Stimulated activated CD8-positive, alpha-beta memory T cell treated with anti-CD3 and anti-CD28 coated beads, Interleukin-7, amount 100 ng/mL, for 24 hours (primary cell): ENCODE measurements at regions not wholly inside any gene's neighbourhood (a gene's known extent, or its start where the extent isn't known, plus 50 kb on each side); places are given as distances from the start of the nearest gene placed in this dataset.

Source experiments
- DNase-seq: peaks from one replicate; pipeline ENCODE4 v3.0.0-alpha.2; 2020; ENCODE audit warnings: low read depth

- no peak for DNase-seq
Observed at GRCh38 chr21:38156200-38156599, 100.6 kb upstream of the KCNJ15 start.

GRCh38 chr21:38159355-38159754 is 97.4 kb upstream of the KCNJ15 start:
- no peak for DNase-seq

- no peak for DNase-seq
Observed at GRCh38 chr21:38165466-38166172, 91.2 kb upstream of the KCNJ15 start.

- DNase-seq: no peak
Observed at GRCh38 chr21:38166173-38166535, 90.6 kb upstream of the KCNJ15 start.

- no peak for DNase-seq
Observed at GRCh38 chr21:38167345-38167744, 89.4 kb upstream of the KCNJ15 start.

GRCh38 chr21:38170283-38170682 is 86.5 kb upstream of the KCNJ15 start:
- no peak for DNase-seq

DNA sequence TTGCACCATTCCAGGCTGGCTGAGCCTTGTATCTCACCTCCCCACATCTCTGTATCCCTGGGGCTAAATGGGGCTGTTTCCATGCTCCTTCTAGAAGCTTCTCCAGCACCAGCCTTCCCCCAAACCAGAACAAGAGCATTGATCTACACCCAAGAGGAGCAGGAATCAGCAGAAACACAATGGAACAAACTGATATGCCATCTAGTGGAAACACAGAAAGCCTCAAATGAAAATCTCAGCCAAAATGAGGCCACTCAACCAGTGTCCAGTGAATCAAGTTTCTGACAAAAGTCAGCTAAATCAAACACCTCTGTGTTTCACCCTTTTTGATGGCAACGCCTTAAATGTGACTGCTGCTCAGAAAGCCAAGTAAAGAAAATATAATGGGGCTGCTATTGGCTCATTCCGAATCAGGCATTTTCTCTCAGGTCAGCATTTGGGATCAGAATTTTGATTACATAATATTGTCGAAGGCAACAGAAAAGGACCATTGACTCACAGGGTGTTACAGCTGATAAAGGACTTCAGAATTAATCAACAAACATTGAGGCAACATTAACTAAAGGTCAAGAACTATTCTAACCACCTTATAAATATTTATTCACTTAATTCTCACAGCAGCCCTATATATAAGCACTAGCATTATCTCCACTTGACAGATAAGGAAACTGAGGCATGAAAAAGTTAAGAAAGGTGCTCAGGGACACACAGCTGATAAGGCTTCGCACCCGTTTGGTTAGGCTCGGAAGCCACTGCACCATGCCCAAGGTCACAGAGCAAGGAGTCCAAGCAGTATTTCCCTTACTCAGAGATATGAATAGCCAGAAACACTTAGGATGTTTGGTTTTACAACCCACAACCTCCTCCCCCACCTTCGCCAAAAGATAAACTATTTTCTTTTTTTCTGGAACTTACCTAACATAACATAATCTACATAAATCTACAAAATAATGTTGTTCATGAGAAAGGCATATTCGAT is 85.8 kb upstream of the KCNJ15 start:
- DNase-seq: no peak

DNA sequence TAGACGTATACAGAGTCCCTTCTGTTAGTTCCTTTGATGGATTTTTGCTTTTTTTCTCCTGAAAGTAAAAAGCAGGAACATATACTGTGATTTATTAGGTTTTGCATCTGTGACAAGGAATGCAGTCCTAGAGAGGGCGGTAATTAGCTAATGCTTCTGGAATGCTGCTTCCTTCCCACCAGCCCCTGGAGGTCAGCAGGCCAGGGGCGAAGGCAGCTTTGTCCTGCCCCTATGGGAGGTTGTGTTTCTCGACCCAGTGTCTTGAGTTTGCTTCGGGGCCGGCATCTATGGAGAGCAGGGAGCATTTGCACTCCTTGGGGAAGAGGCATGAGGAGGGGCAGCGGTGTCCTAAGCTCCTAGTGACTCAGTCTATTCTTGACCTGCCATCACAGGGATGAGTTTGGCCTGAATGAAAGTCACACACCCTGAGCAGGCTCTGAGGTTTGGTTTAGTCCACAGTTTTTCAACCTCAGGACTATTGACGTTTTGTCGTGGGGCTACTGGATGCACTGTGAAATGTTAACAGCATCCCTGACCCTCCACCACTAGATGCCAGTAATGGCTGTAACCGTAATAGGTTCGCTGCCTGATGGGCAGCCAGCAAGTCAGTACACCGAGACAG is 85.0 kb upstream of the KCNJ15 start:
- no peak for DNase-seq

GRCh38 chr21:38173276-38174035 is 83.3 kb upstream of the KCNJ15 start:
- DNase-seq: no peak

GRCh38 chr21:38175306-38175705 is 81.5 kb upstream of the KCNJ15 start:
- no peak for DNase-seq

DNA sequence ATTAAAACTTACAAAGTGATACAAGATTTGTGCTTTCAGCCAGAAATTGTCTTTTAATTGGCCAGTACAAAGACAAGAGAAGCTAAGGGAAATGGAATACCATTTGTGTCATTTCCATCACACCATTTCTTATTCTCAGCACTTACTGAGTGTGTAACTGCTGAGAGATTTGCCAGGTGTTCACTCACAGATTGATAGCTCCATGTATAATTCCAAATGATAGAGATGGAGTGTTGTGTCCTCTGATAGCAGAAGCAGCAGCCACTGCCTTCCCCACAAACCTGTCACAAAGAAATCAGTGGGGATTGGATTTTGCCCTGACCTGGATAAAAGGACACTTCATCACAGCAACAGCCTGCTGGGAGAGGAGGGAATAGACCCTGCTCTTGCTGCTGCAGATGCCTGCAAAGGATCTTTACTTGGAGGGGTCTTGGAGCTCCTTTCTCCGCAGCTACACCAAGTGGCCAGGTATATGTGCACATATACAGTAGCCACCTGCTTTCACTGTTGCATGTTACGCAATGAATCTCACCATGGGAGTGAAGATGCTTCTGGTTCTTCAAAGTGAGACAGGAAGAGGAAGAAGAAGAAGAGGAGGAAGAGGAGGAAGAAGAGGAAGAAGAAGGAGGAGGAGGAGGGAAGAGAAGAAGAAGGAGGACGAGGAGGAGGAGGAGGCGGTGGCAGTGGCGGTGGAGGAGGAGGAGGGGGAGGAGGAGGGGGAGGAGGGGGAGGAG is 78.7 kb upstream of the KCNJ15 start:
- no peak for DNase-seq

DNA sequence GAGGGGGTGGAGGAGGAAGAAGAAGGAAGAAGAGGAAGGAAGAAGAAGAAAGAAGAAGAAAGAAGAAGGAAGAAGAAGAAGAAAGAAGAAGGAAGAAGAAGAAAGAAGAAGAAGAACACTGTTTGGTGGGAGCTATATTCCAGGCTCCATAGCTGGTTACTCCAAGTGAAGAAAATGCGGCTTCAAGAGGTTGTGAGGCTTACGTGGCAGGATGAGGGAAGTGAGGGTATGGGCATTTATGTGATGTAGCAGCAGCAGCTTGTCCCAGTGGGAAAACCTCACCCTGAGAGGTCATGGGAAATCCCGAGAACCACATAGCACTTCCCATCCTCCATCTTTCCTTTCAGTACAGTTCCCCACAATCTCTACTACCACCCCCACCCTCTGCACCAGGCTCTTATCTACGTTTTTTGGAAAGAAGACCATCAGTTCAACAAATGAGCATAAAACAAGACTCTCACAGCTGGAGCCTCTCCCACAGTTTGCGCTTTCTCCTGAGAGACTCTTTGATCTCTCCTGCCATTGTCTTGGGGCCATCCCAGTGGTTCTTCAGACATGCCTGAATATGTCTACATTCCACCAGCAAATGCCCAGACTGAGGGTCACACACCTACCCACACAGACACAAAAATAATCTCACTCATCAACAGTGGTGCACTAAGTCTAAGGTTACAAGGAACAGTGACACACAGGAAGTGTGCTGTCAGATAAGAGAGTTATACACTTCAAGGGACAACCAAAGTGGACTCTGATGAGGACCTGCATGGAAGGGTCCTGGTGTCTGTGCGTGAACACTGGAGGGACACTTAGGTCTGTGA is 77.9 kb upstream of the KCNJ15 start:
- no peak for DNase-seq

DNA sequence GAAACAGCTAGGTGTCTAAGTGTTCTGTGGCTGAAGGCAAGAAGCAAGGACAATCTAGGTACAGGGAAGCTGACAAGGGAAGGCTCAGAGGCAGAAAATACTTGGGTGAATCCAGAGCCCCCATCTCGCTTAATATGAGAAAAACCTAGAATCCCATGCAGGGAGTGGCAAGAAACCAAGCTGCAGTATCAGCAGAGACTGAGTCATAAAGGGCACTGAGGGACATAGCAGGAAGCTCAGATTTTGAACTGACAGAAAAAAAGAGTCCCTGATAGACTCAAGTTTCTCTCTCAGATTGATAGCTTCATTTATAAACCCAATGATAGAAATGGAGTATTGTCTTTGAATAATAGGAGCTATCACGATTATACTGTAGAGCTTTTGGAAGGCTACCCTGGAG is 77.3 kb upstream of the KCNJ15 start:
- no peak for DNase-seq

DNA sequence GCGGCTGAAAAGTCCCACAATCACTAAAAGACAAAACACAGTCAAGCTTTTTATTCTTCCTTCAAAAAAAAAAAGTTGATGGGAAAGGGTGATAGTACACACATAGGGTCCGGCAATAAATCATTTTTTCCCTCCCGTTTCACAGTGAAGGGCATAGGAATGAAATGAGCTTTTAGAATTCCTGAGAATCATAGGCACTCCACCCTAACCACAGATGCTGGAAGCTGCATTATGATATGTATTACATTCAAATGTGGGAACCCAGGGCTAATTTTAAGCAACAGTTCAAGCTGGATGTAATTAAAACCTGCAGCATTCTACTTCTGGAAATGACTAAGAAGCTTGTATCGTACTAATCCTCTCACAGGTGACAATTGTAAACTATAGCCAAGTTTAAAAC is 75.7 kb upstream of the KCNJ15 start:
- no peak for DNase-seq

DNA sequence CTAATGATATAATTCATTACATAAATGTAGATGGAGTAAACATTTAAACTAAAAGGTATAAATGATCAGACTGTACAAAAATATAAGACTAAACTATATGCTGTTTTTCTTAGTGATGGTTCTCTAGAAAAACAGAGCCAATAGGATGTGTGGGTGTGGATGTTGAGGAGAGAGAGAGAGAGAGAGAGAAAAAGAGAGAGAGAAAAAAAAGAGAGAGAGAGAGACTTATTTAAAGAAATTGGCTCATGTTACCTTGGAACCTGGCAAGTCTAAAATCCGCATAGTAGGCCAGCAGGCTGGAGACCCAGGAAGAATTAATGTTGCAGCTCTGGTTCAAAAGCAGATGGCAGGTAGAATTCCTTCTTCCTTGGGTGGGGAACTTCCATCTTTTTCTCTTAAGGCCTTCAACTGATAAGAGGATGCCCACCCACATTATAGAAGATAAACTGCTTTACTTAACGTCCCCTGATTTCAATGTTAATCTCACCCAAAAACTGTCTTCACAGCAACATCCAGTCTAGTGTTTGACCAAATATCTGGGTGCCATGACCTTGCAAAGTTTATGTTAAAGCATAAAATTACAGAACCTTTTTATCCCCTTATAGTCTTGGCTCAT is 74.3 kb upstream of the KCNJ15 start:
- no peak for DNase-seq

GRCh38 chr21:38183961-38184360 is 72.8 kb upstream of the KCNJ15 start:
- DNase-seq: no peak

GRCh38 chr21:38186661-38187270 is 70.0 kb upstream of the KCNJ15 start:
- DNase-seq: no peak

DNA sequence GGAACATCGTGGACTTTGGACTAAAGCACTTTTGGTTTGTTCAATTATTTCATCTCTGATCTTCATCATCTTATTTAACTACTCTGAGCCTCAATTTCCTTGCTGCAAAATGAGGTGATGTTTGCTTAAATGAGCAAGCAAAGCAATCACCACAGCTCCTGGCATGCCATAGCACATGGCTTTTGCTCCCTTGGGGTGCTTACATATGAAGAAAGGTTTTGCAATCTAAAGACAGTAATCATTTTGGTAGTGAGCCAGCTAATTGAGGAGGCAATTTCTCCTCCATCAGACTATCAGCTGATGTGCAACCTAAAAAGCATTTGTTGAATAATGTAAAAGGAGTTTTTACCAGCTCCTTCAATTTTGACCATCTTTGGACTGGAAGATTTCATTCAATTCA is 68.8 kb upstream of the KCNJ15 start:
- DNase-seq: no peak

- DNase-seq: no peak
Observed at GRCh38 chr21:38196036-38196435, 60.8 kb upstream of the KCNJ15 start.

GRCh38 chr21:38202811-38203210 is 54.0 kb upstream of the KCNJ15 start:
- no peak for DNase-seq
